IPS-15b (cell line): ENCODE measurements at regions not wholly inside any gene's neighbourhood (a gene's known extent, or its start where the extent isn't known, plus 50 kb on each side); places are given as distances from the start of the nearest gene placed in this dataset.
"Not testable (repeated sequence)": the region's sequence is repeated elsewhere in the genome, so short reads cannot be mapped to it uniquely, and the experiment has no call there.

Experiments
- H3K27me3 ChIP-seq: one replicate; pipeline ENCODE4 v1.6.1; 2013; ENCODE audit warnings: low read length; ENCODE audit not compliant: control insufficient read depth, insufficient read depth
- H3K36me3 ChIP-seq: one replicate; pipeline ENCODE4 v1.6.1; 2013; ENCODE audit warnings: low read length; ENCODE audit not compliant: control insufficient read depth, insufficient read depth
- H3K4me1 ChIP-seq: one replicate; pipeline ENCODE4 v1.6.1; 2013; ENCODE audit warnings: mild to moderate bottlenecking, low read length; ENCODE audit not compliant: control insufficient read depth, insufficient read depth
- H3K4me3 ChIP-seq: one replicate; pipeline ENCODE4 v1.5.1; 2013; ENCODE audit warnings: low read depth, low read length
- H3K9ac ChIP-seq: one replicate; pipeline ENCODE4 v1.6.1; 2013; ENCODE audit warnings: low read depth, mild to moderate bottlenecking, low read length
- H3K9me3 ChIP-seq: one replicate; pipeline ENCODE4 v1.6.1; 2013; ENCODE audit warnings: mild to moderate bottlenecking, low read length; ENCODE audit not compliant: control insufficient read depth, insufficient read depth

DNA sequence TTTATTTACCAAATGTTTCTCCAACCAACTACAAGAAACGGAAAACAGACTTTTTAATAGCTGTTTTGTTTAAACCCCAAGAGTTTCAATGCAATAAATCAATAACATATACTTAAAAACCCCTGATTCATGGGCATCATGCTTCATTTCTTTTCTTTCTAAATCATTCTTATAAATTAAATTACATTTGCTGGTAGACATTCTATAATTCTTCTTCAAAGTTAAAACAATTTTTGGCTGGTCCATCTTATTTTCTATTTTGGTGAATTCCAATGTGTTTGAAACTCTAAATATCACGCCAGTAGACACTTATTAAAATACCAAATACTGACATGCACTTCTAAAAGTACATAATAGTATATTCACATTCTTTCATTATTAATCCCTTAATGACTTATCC, 408.6 kb downstream of the LIG4 start:
- H3K4me3 ChIP-seq: no peak overlapping the region
- no peaks in the 10 kb centered on the region for H3K36me3 ChIP-seq
- no peaks in the 10 kb centered on the region for H3K9me3 ChIP-seq
- no peaks in the 10 kb centered on the region for H3K4me1 ChIP-seq
- no peaks in the 10 kb centered on the region for H3K27me3 ChIP-seq
- no peak overlapping the region for H3K9ac ChIP-seq

DNA sequence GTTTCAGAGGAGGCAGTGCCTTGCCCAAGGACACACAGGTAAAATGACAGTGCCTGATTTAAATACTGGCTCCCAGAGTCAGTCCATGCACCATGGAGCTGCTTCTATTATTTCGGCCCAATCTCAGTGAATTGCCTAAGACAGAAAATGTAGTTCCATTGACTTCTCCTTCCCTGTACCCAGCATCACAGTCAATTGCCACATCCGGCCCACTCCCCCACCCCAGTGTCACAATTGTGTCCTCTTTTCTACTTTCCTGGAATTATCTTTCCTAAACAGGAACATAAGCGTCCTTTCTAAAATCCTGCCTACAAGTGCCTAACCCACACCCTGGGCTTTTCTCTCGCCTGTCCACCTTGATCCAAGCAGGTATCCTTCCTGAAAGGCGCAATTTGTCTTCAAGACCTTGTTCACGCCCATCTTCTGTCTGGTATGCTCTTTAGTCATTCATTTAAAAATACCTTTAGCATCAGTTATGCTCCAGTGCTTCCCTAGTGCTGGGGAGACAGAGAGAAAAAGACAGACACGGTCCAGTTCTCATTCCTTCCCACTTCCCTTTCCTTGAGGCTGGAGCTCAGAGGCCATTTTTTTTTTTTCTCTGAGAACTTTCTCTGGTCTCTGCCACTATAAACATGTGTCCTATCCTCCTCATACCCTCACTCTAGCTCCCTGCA, 411.4 kb downstream of the LIG4 start:
- H3K9ac ChIP-seq: no peak overlapping the region

DNA sequence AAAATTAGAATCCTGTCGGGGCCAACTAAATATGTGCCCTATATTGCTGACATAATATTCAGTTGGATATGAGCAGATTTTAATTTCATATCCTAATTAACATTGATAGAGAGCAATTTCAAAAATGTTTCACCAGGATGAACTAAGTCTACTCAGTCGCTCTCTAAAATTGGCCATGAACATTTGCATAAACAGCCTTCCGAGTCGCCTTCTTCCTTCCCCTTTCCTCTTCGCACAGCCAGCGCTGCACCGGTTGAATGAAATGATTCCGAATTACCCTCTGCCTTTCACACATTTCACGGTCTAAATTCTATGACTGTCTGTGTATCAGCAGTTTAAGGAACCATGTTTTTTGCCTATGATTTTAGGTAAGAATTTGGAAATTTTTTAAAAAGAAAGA, 413.7 kb downstream of the LIG4 start:
- H3K4me1 ChIP-seq: no peaks in the 10 kb centered on the region
- no peak overlapping the region for H3K9ac ChIP-seq
- H3K4me3 ChIP-seq: no peak overlapping the region
- H3K36me3 ChIP-seq: no peaks in the 10 kb centered on the region
- H3K27me3 ChIP-seq: no peaks in the 10 kb centered on the region
- H3K9me3 ChIP-seq: no peaks in the 10 kb centered on the region

More for the DNA sequence above, 411.4 kb downstream of the LIG4 start:
- no peaks in the 10 kb centered on the region for H3K9me3 ChIP-seq
- H3K4me1 ChIP-seq: no peaks in the 10 kb centered on the region
- H3K4me3 ChIP-seq: no peak overlapping the region
- no peaks in the 10 kb centered on the region for H3K36me3 ChIP-seq
- H3K27me3 ChIP-seq: no peaks in the 10 kb centered on the region

DNA sequence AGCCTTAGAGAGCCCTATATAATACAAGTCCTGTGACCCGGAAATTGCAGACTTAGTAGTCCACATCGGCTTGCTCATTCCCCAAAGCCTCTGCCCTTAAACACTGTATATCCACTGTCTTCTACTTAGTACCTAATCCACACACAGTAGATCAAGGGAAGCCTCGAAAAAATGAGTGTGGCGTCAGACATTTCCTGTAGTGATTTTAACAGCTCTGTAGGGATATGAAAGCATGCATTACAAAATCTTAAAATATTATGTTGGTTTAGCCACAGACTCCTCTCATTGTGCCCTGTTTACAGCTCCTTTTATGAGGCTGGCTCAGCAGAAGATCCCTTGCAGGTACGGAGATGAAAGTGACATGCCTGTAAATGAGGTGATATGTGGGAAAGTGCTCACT, 416.3 kb downstream of the LIG4 start:
- Histone ChIP-seq H3K36me3 (no peaks in the 10 kb centered on the region), H3K9ac (no peak overlapping the region), H3K27me3 (no peaks in the 10 kb centered on the region), H3K4me3 (no peak overlapping the region), H3K4me1 (no peaks in the 10 kb centered on the region), H3K9me3 (no peaks in the 10 kb centered on the region)

GRCh38 chr13:107790397-107790796, 424.9 kb downstream of the LIG4 start:
- Histone ChIP-seq H3K9ac (no peak overlapping the region), H3K9me3 (no peaks in the 10 kb centered on the region), H3K36me3 (no peaks in the 10 kb centered on the region), H3K27me3 (no peaks in the 10 kb centered on the region), H3K4me3 (no peak overlapping the region), H3K4me1 (no peaks in the 10 kb centered on the region)

- Histone ChIP-seq H3K4me1 (no peaks in the 10 kb centered on the region), H3K9me3 (no peaks in the 10 kb centered on the region), H3K9ac (no peak overlapping the region), H3K27me3 (no peaks in the 10 kb centered on the region), H3K36me3 (no peaks in the 10 kb centered on the region), H3K4me3 (no peak overlapping the region)
Observed at GRCh38 chr13:107788464-107789165, 426.7 kb downstream of the LIG4 start.

DNA sequence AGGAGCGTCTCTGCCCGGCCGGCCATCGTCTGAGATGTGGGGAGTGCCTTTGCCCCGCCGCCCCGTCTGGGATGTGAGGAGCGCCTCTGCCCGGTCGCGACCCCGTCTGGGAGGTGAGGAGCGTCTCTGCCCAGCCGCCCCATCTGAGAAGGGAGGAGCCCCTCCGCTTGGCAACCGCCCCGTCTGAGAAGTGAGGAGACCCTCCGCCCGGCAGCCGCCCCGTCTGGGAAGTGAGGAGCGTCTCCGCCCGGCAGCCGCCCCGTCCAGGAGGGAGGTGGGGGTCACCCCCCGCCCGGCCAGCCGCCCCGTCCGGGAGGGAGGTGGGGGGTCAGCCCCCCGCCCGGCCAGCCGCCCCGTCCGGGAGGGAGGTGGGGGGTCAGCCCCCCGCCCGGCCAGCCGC, 432.7 kb downstream of the LIG4 start:
- not testable (repeated sequence) for H3K27me3 ChIP-seq

GRCh38 chr13:107778094-107778493, 437.2 kb downstream of the LIG4 start:
- Histone ChIP-seq H3K9ac (no peak overlapping the region), H3K4me1 (no peaks in the 10 kb centered on the region), H3K4me3 (no peak overlapping the region), H3K27me3 (no peaks in the 10 kb centered on the region), H3K9me3 (no peaks in the 10 kb centered on the region), H3K36me3 (no peaks in the 10 kb centered on the region)

More for the DNA sequence above, 432.7 kb downstream of the LIG4 start:
- H3K36me3 ChIP-seq, H3K4me1 ChIP-seq, H3K9me3 ChIP-seq, H3K4me3 ChIP-seq, H3K9ac ChIP-seq: not testable (repeated sequence)

GRCh38 chr13:107770541-107770940, 444.8 kb downstream of the LIG4 start:
- peaks cover 4% of the 10 kb centered on the region for H3K4me1 ChIP-seq
- no peaks in the 10 kb centered on the region for H3K27me3 ChIP-seq

GRCh38 chr13:107767119-107767518, 448.2 kb downstream of the LIG4 start:
- H3K9me3 ChIP-seq: no peaks in the 10 kb centered on the region
- H3K36me3 ChIP-seq: no peaks in the 10 kb centered on the region
- no peak overlapping the region for H3K4me3 ChIP-seq
- peaks cover 4% of the 10 kb centered on the region for H3K4me1 ChIP-seq
- no peak overlapping the region for H3K9ac ChIP-seq
- no peaks in the 10 kb centered on the region for H3K27me3 ChIP-seq

More at GRCh38 chr13:107770541-107770940, 444.8 kb downstream of the LIG4 start:
- H3K9ac ChIP-seq: no peak overlapping the region
- no peaks in the 10 kb centered on the region for H3K9me3 ChIP-seq
- H3K4me3 ChIP-seq: no peak overlapping the region
- H3K36me3 ChIP-seq: no peaks in the 10 kb centered on the region

GRCh38 chr13:107765724-107766401, 449.5 kb downstream of the LIG4 start:
- Histone ChIP-seq H3K9me3 (no peaks in the 10 kb centered on the region), H3K4me3 (no peak overlapping the region), H3K36me3 (no peaks in the 10 kb centered on the region), H3K27me3 (no peaks in the 10 kb centered on the region), H3K9ac (no peak overlapping the region), H3K4me1 (peaks cover 1% of the 10 kb centered on the region)

- Histone ChIP-seq H3K9me3 (no peaks in the 10 kb centered on the region), H3K9ac (no peak overlapping the region), H3K4me3 (no peak overlapping the region), H3K36me3 (no peaks in the 10 kb centered on the region), H3K27me3 (no peaks in the 10 kb centered on the region), H3K4me1 (no peaks in the 10 kb centered on the region)
Observed at GRCh38 chr13:107764046-107764445, 451.3 kb downstream of the LIG4 start.
